ENCODE measurements at regions not wholly inside any gene's neighbourhood (a gene's known extent, or its start where the extent isn't known, plus 50 kb on each side); places are given as distances from the start of the nearest gene placed in this dataset.

DNA sequence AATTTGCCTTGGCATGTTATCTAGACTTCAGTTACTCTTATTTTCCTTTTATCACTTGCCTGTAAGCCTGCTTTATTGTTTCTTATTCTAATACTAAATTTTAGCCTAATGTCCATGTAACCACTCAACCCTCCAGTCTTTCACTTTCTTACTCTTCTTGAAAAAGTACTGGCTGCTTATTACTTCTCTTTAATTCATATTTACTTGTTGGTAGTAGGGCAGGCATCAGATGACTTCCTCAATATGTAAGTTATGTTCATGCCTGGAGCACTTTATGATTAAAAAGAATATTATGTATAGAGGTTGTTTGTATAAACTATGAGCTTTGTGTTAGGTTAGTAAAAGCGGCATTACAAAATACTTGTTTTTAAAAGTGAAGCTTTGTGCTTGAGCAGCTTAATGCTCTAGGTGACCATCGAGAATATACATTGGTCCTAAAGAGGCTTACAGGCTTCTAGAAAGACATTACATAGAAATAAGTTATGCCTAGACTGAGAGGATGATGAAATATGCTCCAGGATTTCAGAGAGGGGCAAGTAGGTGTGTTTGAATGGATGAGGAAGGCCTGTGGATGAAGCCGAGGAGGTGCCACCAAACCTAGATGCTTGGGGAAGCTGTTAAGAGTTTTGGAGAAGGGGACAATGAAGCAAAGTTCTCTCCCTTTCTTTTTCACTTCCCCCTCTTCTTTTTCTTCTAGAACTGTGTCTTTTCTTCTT lies 207.1 kb upstream of the HDAC9 start:
- no peaks in the 10 kb centered on the region for H3K9me2 ChIP-seq (ENCODE audit: insufficient read depth, low read length)
- no peaks in the 10 kb centered on the region for H3K9me3 ChIP-seq (ENCODE audit: low read length)
- no peak for DNase-seq (ENCODE audit: low spot score)
- no peaks in the 10 kb centered on the region for H3K79me2 ChIP-seq (ENCODE audit: insufficient read depth, low read depth, low read length)
- intact Hi-C loops (cut with micrococcal nuclease; ENCODE audit: unreplicated experiment) = no loop called here
- no peak overlapping the region for H3K4me2 ChIP-seq (ENCODE audit: low read length)
- ChIA-PET POLR2A (interaction anchor here (0.7 kb wide), 1 partner anchor 336 kb away, joined by 3 read pairs; no protein-coding TSS in a partner anchor), CTCF (ENCODE audit: unreplicated experiment) (no interaction called here)
- no peaks in the 10 kb centered on the region for H3K4me1 ChIP-seq (ENCODE audit: insufficient read depth, low read length, poor library complexity, severe bottlenecking)
- H3K27ac ChIP-seq (ENCODE audit: low read depth, low read length, poor library complexity, severe bottlenecking) = no peak overlapping the region
- H3K4me3 ChIP-seq (ENCODE audit: low read depth, low read length, poor library complexity, severe bottlenecking) = no peak overlapping the region
- no TSS peak for BruUV-seq (replicated peaks)
- TF ChIP-seq, protein P1, sequence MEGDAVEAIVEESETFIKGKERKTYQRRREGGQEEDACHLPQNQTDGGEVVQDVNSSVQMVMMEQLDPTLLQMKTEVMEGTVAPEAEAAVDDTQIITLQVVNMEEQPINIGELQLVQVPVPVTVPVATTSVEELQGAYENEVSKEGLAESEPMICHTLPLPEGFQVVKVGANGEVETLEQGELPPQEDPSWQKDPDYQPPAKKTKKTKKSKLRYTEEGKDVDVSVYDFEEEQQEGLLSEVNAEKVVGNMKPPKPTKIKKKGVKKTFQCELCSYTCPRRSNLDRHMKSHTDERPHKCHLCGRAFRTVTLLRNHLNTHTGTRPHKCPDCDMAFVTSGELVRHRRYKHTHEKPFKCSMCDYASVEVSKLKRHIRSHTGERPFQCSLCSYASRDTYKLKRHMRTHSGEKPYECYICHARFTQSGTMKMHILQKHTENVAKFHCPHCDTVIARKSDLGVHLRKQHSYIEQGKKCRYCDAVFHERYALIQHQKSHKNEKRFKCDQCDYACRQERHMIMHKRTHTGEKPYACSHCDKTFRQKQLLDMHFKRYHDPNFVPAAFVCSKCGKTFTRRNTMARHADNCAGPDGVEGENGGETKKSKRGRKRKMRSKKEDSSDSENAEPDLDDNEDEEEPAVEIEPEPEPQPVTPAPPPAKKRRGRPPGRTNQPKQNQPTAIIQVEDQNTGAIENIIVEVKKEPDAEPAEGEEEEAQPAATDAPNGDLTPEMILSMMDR (conservative IDR thresholded peaks at IDR 0.05; ENCODE audit: low read length) = no peak
- no peak for TF ChIP-seq EZH2phosphoT487 (IDR thresholded peaks at IDR 0.05; ENCODE audit: borderline replicate concordance, low read depth, low read length)
- H4K20me1 ChIP-seq (ENCODE audit: insufficient read depth, low read length) = no peaks in the 10 kb centered on the region
- H3K36me3 ChIP-seq (ENCODE audit: insufficient read depth, low read length) = no peaks in the 10 kb centered on the region
- no peak overlapping the region for H2AFZ ChIP-seq (ENCODE audit: low read length)

DNA sequence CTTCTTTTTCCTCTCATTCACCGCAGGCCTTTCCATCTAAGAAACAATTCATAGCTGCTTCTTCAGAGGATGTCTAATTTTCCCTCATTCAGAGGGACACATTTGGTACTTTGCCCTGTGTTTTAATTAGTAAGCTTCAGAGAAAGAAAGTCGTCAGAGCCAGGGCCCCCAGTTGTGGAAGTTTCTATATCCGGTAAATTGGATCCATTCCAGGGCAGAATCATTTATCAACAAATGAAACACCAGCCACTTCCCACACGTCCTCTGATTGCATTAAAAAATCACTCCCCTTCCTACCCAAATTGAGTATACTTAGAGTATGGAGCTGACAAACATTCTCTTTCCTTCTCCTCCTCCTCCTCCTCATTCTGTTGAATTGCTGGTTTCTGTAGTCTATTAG lies 205.8 kb upstream of the HDAC9 start:
- H3K4me3 ChIP-seq (ENCODE audit: low read depth, low read length, poor library complexity, severe bottlenecking) = no peak overlapping the region
- TF ChIP-seq, protein P1 (conservative IDR thresholded peaks at IDR 0.05; ENCODE audit: low read length) = no peak
- no peak for TF ChIP-seq EZH2phosphoT487 (IDR thresholded peaks at IDR 0.05; ENCODE audit: borderline replicate concordance, low read depth, low read length)
- no peaks in the 10 kb centered on the region for H3K9me2 ChIP-seq (ENCODE audit: insufficient read depth, low read length)
- no peaks in the 10 kb centered on the region for H3K79me2 ChIP-seq (ENCODE audit: insufficient read depth, low read depth, low read length)
- ChIA-PET POLR2A (interaction anchor here (0.6 to 2.6 kb wide), 3 partner anchors 14 to 156 kb away, joined by 3 to 8 read pairs (median 3); no protein-coding TSS in a partner anchor), CTCF (ENCODE audit: unreplicated experiment) (no interaction called here)
- no peaks in the 10 kb centered on the region for H3K36me3 ChIP-seq (ENCODE audit: insufficient read depth, low read length)
- no peaks in the 10 kb centered on the region for H3K9me3 ChIP-seq (ENCODE audit: low read length)
- no peak overlapping the region for H3K27ac ChIP-seq (ENCODE audit: low read depth, low read length, poor library complexity, severe bottlenecking)
- DNase-seq (ENCODE audit: low spot score) = no peak
- H3K4me2 ChIP-seq (ENCODE audit: low read length) = no peak overlapping the region
- no TSS peak for BruUV-seq (replicated peaks)
- H3K4me1 ChIP-seq (ENCODE audit: insufficient read depth, low read length, poor library complexity, severe bottlenecking) = no peaks in the 10 kb centered on the region
- no peak overlapping the region for H2AFZ ChIP-seq (ENCODE audit: low read length)
- no peaks in the 10 kb centered on the region for H4K20me1 ChIP-seq (ENCODE audit: insufficient read depth, low read length)
- intact Hi-C loops (cut with micrococcal nuclease; ENCODE audit: unreplicated experiment) = no loop called here

DNA sequence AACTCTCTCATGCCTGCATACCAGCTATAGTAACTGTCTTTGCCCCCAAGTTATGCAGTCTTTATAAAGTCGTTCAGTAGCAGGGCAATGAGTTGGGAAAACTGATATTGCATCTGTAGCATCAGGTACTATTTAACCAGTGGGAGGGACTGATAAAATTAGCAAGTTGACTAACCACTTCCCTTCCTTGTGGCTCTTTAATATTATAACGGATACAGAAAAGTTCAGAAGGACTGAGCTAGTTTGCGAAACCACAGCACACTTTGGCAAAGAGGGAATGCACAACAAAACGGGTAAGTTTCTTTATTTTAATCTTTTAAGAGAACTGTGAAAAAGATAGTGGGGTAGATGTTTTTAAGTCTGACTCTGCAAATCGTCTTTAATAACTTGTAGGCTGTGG lies 205.3 kb upstream of the HDAC9 start:
- TF ChIP-seq EZH2phosphoT487 (IDR thresholded peaks at IDR 0.05; ENCODE audit: borderline replicate concordance, low read depth, low read length) = no peak
- TF ChIP-seq, protein P1 (conservative IDR thresholded peaks at IDR 0.05; ENCODE audit: low read length) = no peak
- Histone ChIP-seq H2AFZ (ENCODE audit: low read length) (no peak overlapping the region), H3K79me2 (ENCODE audit: insufficient read depth, low read depth, low read length) (no peaks in the 10 kb centered on the region), H3K4me1 (ENCODE audit: insufficient read depth, low read length, poor library complexity, severe bottlenecking) (no peaks in the 10 kb centered on the region), H3K4me2 (ENCODE audit: low read length) (no peak overlapping the region), H3K4me3 (ENCODE audit: low read depth, low read length, poor library complexity, severe bottlenecking) (no peak overlapping the region), H4K20me1 (ENCODE audit: insufficient read depth, low read length) (no peaks in the 10 kb centered on the region), H3K9me2 (ENCODE audit: insufficient read depth, low read length) (no peaks in the 10 kb centered on the region), H3K27ac (ENCODE audit: low read depth, low read length, poor library complexity, severe bottlenecking) (no peak overlapping the region), H3K36me3 (ENCODE audit: insufficient read depth, low read length) (no peaks in the 10 kb centered on the region), H3K9me3 (ENCODE audit: low read length) (no peaks in the 10 kb centered on the region)
- no peak for DNase-seq (ENCODE audit: low spot score)
- intact Hi-C loops (cut with micrococcal nuclease; ENCODE audit: unreplicated experiment) = no loop called here
- CTCF ChIA-PET (ENCODE audit: unreplicated experiment) = no interaction called here
- POLR2A ChIA-PET = interaction anchor here (0.5 to 2.6 kb wide), 3 partner anchors 14 to 517 kb away, joined by 3 to 8 read pairs (median 6); no protein-coding TSS in a partner anchor
- BruUV-seq (replicated peaks) = no TSS peak
